ENCODE measurements at regions not wholly inside any gene's neighbourhood (a gene's known extent, or its start where the extent isn't known, plus 50 kb on each side); places are given as distances from the start of the nearest gene placed in this dataset.
"Not testable (repeated sequence)": the region's sequence is repeated elsewhere in the genome, so short reads cannot be mapped to it uniquely, and the experiment has no call there.

DNA sequence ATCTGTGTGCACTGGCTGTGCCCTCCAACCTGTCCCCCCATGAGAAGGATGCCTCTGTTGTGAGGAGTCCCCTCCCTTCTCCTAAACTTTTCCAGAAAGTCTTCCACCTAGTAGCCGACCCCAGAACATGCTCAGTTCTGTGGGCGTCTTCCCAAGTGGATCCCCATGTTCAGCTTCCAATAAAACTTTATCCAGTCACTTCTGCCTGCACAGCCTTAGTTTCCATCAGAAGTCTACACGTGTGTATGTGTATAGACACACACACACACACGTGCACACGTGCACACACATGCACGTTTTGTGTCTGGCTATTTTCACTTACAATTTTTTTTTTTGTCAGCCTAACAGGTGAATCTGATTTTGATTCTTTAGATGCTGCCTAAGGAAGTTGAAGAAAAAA is 115.1 kb downstream of the RTP5 start:
- DNase-seq = no peak

DNA sequence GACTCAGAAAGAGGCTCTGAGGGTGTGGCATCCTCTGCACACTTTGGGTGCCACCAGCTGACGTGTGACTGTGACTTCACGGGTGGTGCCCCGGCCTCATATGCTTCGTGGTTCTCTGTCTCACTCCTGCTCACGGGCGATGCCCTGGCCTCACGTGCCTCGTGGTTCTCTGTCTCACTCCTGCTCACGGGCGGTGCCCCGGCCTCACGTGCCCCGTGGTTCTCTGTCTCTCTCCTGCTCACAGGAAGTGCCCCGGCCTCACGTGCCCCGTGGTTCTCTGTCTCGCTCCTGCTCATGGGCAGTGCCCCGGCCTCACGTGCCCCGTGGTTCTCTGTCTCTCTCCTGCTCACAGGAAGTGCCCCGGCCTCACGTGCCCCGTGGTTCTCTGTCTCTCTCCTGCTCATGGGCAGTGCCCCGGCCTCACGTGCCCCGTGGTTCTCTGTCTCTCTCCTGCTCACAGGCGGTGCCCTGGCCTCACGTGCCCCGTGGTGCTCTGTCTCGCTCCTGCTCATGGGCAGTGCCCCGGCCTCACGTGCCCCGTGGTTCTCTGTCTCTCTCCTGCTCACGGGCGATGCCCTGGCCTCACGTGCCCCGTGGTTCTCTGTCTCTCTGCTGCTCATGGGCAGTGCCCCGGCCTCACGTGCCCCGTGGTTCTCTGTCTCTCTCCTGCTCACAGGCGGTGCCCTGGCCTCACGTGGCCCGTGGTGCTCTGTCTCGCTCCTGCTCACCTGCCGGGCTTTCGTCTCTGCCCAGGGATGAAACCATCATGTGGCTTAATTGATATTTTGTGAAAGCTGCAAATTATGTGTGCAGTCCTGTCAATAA is 115.8 kb downstream of the RTP5 start:
- not testable (repeated sequence) for DNase-seq

DNA sequence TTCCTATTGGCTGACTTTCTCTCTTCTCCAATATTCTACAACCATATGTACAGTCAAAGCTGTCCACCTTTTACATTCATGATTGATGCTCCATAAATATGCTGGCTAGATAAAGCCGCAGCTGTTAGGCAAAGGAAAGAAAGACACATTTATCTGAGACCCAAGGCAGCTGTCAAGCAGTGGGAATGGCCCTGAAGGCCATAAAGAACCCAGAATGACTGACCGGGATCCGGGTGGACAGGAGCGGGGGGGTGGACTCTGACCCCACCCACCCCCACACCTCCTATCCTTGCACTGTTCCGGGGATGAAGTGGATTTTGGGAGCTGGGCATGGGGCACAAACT is 116.4 kb downstream of the RTP5 start:
- DNase-seq = no peak

DNA sequence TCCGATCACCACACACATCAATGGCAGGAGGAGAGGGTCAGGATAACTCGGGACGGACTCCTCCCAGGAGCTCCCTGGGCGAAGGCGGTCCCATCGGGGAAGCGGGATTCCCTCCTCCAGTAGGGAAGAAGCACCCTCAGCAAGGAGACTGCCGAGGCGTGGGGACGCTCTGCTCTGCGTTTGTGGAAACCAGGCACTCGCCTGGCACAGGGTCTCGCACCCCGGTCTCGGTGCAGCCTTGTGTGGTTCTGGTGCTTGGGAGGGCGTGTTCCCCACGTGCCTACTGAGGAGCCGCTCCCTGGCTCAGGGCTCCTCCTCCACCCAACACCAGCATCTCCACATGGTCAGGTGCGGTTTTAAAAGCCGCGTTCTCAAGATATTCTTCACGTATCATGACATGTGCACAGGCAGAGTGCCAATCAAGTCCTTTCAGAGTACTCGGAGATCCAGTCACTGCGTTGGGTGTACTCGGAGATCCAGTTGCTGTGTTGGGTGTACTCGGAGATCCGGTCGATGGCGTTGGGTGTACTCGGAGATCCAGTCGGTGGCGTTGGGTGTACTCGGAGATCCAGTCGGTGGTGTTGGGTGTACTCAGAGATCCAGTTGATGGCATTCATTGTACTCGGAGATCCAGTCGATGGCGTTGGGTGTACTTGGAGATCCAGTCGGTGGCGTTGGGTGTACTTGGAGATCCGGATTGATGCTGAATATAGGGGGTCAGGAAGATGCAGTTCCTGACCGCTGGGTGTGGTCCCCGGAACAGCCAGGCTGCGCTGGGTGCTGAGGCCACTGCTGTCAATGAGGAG is 117.5 kb downstream of the RTP5 start:
- no peak for DNase-seq

DNA sequence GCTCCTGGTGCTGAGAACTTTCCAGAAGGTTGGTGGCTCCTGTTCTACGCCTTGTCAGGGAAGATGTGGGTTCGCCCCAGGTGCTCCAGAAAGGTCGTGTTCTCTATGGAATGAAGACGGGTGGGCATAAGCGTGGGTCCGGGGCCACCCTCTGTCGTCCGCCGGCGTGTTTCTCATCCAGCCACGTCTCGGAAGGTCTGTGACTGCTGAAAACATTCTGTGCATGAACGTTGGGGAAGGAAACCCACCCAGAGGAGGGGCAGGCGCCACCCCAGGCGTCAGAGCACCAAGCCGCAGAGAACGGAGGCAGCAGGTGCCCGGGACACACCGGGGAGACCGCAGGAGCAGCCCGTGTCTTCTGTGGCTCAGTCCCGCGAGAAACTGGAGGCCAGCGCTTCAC is 118.2 kb downstream of the RTP5 start:
- no peak for DNase-seq

DNA sequence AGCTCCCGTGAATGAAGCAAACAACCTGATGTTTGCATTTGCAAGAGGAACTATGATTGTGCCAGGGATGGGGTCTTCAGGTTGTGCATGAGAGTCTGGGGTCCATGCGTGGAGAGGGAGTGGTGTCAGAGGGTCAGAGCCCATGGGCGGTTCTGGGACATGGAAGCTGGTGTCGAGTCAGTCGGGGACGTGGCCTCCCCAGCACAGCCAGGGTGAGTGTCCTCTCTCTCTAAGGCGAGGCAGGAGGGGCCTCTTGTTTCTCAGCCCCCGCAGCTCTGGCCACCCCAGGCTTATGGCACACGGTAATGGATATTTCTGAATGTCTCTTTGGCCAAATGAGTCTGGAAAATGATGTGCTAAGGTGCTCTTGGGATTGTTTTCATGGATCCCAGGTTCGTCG is 118.6 kb downstream of the RTP5 start:
- no peak for DNase-seq

DNA sequence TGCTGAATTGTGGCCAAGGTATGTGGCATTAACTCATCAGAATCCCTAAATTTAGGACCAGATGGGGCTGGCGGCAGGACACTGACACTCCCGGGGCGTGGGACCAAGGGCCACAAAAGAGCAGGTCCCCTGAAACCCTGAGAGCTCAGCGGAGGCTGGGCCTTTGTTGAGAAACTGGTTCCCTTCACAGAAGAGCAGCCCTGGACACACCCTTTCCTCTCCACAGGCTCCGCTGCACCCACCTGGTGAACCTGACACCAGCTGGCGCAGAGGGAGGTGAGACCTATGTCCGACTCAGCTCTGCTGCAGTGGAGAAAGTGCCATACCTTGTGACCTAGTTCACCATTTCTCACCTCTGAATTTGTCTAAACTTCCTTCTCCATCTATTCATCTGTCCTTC is 119.5 kb downstream of the RTP5 start:
- peak; percentile 18 to 80 for DNase-seq

DNA sequence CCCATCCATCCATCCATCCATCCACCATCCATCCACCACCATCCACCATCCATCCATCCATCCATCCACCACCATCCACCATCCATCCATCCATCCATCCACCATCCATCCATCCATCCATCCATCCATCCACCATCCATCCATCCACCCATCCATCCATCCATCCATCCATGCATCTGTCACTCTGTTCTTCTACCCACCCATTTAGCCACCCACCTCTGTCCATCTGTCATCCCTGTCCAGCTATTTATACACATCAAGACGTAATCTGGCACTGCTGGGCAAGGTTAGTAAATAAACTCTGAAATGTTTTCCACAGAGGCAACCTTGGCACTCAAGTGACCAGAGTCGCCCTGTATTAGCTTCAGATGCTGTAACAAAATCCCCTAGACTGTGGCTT is 120.9 kb downstream of the RTP5 start:
- DNase-seq = no peak

DNA sequence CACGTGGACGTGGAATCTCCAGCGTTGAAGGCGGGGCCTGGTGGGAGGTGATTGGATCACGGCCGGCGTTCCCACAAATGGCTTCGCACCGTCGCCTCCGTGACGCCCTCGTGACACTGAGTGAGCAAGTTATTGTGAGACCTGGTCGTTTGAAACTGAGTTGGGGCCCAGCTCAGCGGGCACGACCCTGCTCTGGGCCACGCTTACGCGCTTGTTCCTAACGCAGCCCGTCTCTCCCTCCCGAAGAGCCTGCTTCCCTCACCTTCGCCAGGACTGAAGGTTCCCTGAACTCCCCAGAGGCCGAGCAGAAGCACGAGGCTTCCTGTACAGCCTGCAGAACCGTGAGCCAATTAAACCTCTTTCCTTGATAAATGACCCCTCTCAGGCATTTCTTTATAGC is 121.8 kb downstream of the RTP5 start:
- DNase-seq = peak in 1 of 2 experiments; percentile 29

DNA sequence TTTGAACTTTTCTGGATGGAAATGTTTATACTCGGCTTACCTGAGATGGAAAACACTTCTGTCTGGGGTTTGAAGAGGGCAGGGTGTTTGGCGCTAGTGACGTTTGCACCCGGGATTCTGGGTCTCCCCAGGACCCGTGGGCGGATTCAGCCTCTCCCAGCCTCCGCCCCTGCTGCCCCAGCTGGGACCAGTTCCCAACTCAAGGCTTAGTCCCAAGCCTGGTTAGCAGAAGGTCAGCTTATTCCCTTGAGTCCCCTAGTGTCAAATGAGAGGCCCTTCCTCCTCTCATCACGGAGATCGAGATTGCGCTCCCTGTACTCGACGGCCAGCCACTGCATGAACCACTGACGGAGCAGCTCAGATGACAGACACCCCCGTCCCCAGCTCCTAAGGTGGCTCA is 123.2 kb downstream of the RTP5 start:
- no peak for DNase-seq

DNA sequence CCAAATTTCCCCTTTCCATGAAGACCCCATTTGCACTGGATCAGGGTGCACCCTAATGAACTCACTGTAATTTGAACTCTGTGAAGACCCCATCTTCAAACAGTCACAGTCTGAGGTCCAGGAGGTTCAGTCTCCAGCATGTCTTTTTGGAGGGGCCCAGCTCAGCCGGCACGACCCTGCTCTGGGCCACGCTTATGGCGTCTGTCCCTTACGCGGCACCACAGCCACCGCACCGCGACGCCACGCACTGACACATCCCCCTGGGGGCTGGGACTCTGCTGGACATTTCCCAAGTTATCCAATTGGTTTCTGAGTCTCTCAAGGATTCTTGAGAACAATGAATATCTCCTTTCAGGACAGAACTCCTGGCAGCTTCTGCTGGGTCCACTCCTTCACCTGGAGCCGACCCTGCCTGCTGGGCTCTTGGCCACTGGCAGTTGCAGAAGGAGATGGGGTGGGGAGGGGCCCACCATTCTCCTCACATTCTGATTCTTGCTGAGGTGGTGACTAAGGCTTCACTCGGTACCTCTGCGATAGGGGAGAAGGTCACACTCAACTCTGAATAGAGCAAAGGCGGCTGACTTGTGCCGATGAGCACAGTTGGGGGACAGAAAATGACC is 124.0 kb downstream of the RTP5 start:
- DNase-seq = no peak

DNA sequence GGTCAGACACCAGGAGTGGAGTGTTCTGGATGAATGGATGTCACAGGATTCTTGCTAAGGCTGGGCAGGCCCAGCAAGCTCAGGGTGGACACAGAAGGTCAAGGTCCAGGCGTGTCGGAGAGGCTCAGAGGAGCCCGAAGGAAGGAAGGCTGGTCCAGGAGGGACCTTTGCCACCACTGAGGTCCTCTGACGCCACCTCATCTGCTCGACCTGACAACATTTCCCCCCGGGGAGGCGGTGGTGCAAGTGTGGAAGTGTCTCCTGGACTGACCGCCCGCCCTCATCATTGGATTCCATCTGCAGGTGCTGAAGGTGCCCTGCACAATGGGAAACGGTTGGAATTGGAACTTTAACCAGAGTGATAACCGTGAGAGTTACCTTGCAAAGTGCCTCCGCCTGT is 124.6 kb downstream of the RTP5 start:
- DNase-seq = no peak

DNA sequence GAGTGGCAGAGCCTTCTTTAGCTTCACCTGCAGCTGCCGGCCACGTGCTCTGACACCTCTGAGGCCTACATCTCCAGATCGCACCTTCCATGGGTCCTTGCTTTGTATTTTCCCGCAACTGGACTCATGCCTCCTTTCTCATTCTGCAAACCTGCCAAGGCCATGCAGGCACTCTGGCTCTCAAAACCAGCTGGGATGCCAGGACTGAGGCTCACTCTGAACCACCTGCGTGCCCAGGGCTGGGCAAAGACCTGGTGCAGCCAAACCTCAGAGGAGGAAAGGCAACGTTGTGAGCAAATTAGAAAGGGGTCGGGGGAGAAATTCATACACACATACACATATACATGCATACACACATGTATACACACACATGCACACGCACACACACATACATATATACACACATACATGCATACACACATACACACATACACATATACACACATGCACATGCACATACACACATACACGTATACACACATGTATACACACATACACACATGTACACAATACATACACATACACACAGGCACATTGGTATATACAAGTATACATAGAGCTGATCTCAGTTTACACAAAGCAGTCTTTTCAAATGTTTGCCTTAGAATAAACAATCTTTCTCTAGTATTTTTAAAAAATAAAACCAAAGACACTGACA is 125.2 kb downstream of the RTP5 start:
- no peak for DNase-seq

DNA sequence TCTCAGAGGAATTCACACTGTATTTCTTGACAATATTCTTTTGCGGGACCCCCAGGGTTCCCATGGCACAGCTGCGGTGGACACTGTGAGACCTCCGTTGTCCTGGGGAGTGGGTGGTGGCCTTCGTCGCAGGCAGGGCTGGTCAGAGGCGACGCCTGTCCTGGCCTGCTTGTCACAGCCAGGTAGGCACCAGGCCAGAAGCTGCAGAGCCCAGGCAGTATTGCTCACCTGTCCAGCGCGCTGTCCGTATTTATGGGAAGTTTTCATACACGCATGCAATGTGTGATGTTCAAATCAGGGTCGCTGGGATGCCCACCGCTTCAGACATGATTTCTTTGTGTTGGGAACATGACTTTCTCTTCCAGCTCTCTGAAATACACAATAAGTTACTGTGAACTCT is 126.6 kb downstream of the RTP5 start:
- DNase-seq = no peak

DNA sequence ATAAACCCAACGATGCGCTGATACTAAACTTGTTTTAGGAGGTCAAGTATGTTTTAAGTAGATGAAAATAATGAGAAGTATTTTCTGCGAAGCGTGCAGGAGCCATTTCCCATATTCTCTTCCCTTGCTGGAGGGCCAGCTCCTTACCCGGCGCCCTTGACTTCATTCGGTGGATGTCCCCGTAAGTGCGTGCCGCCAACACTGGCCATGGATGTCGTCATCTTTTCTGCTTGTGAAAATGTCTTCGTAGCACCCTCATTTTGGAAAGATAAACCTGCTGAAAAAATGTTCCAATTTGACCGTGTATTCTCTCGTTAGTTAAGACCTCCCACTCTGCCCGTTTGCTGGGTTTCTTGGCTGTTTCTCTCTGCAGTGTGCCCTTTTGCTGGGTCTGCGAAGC is 127.5 kb downstream of the RTP5 start:
- DNase-seq = no peak

DNA sequence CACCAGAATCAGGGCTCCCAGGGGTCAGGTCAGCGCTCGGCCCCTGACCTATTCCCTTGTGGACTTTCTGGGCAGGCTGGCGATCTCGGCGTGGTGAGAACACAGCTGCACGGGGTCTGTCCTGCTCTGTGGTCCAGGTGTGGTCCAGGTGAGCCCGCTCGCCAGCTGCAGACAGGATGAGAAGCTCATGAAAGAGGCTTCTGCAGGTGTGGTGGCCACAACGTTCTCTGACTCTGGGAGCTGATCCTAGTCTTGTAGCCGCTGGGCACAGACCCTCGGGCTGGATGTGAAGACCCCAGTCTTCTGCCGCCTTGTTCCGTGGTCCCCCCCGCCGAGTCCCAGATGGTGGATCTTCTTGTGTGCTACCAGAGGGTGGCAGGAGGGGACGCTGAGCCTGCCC is 129.7 kb downstream of the RTP5 start:
- no peak for DNase-seq

DNA sequence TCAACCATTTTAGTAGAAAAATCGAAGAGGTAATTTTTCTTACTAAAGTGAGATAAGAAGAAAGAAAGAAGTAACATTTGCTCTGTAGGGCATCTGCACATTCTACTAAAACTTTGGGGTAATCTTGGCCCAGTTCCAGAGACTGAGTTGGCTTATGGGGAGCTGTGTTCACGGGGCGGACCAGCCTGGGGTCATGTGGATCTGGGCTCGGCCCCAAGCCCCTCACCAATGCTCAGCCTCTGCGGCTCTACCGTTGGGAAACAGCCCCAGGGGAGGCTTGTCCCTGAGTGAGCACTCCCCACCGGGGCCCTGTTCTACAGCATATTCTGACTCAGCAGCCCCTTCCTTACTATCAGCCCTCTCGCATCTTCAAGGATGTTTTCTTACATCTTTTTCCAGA is 132.3 kb downstream of the RTP5 start:
- no peak for DNase-seq

DNA sequence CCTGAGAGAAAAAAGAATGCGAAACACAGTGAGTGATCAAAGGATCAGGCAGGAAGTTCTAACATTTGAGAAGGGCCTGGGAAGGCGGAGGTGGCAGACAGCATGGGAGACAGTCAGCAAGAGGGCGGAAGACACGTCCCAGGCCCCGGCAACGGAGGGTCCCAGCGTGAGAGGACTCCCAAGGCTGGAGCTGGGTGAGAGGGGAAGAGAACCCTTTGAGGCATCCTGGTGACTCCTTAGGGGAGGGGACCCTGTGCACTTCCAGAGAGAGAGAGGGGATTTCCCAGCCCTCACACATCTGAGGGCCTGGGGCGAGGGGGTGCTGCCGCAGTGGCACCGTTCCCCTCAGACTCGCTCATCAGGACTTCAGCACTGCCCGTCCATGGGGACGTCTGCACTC is 133.4 kb downstream of the RTP5 start:
- DNase-seq = no peak

DNA sequence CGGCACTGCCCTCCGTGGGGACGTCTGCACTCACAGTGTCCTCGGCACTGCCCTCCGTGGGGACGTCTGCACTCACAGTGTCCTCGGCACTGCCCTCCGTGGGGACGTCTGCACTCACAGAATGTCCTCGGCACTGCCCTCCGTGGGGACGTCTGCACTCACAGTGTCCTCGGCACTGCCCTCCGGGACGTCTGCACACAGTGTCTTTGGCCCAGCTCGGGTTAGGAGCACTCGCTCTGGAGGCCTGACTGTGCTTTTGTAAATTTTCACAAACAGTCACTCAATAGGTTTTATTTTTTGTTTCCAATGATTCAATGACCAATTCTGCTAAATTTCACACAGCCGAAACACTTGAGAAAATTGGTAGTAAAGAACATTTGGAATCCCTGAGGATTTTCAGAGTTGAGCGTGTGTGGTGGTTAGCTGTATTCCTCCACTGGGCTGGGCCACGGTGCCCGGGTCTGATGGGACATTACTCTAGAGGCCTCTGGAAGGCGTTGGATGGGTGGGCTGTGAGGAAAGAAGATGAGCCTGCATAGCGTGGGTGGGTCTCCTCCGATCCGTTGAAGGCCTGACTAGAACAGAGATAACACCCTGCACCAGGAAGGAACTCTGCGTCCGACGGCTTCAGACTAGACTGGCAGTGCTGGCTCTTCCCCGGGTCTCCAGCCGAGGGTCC is 134.8 kb downstream of the RTP5 start:
- no peak for DNase-seq

DNA sequence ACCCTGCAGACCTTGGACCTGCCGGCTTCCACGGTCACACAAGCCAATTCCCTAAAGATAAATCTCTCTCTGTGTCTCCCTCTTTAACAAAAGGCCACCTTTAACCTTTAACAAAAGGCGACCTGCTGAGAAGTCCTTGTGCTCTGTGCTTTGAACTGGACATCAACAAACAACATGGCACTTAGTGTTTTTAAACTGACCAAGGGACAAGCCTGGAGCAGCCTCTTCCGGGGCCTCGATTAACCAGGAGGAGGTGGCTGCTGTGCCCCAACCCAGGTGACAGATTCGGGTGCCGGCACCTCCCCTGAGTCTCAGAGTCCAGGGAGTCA is 135.3 kb downstream of the RTP5 start:
- DNase-seq = no peak

DNA sequence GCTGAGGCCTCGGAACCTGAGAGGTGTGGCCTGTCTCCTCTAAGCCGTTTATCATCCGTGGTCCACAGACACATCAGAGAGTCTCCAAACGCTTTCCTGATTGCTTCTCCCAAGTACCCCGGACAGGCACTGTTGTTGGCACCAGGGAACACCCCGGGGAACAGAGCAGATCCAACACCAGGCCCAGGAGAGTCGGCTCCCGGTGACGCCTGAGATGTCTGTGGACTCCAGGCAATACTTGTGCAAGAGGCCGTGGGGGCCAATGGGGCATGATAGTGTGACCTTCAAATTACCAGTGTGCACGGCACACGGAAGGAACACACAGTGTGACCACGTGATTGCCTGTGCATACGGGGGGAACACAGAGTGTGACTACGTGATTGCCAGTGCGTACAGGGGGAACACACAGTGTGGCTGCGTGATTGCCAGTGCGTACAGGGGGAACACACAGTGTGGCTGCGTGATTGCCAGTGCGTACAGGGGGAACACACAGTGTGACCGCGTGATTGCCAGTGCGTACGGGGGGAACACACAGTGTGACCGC is 136.6 kb downstream of the RTP5 start:
- DNase-seq = not testable (repeated sequence)

DNA sequence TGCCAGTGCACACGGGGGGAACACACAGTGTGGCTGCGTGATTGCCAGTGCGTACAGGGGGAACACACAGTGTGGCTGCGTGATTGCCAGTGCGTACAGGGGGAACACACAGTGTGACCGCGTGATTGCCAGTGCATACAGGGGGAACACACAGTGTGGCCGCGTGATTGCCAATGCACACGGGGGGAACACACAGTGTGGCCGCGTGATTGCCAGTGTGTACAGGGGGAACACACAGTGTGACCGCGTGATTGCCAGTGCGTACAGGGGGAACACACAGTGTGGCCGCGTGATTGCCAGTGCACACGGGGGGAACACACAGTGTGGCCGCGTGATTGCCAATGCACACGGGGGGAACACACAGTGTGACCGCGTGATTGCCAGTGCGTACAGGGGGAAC is 139.4 kb downstream of the RTP5 start:
- DNase-seq = not testable (repeated sequence)

DNA sequence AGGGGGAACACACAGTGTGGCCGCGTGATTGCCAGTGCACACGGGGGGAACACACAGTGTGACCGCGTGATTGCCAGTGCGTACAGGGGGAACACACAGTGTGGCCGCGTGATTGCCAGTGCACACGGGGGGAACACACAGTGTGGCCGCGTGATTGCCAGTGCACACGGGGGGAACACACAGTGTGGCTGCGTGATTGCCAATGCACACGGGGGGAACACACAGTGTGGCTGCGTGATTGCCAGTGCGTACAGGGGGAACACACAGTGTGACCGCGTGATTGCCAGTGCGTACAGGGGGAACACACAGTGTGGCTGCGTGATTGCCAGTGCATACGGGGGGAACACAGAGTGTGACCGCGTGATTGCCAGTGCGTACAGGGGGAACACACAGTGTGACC is 140.3 kb downstream of the RTP5 start:
- not testable (repeated sequence) for DNase-seq

Measured in NCI-H526 (cell line).